HG02642 (cell line): ENCODE measurements at regions not wholly inside any gene's neighbourhood (a gene's known extent, or its start where the extent isn't known, plus 50 kb on each side); places are given as distances from the start of the nearest gene placed in this dataset.
A peak's percentile ranks its signal among the peaks of the same experiment; 100 is the strongest.

Experiments used
- ATAC-seq: cut with Tn5 transposase; IDR thresholded peaks from one replicate; pipeline ENCODE4 v1.9.1; 2021; ENCODE audit warnings: mild to moderate bottlenecking; ENCODE audit not compliant: unreplicated experiment, poor library complexity

- peak; percentile 77 for ATAC-seq
These were observed 127.9 kb upstream of the PRSS58 start for GRCh38 chr7:142385491-142386340.

GRCh38 chr7:142384493-142384922 is 126.7 kb upstream of the PRSS58 start:
- peak; percentile 50 for ATAC-seq

GRCh38 chr7:142383841-142384492 is 126.1 kb upstream of the PRSS58 start:
- ATAC-seq, result peak; percentile 39

- no peak for ATAC-seq
These were observed 124.0 kb upstream of the PRSS58 start for GRCh38 chr7:142381727-142382390.

GRCh38 chr7:142380069-142380468 is 122.2 kb upstream of the PRSS58 start:
- ATAC-seq, result no peak

- ATAC-seq, result no peak
These were observed 121.5 kb upstream of the PRSS58 start for GRCh38 chr7:142379201-142379885.

- ATAC-seq, result no peak
These were observed 119.7 kb upstream of the PRSS58 start for GRCh38 chr7:142377567-142377966.

- no peak for ATAC-seq
These were observed 118.6 kb upstream of the PRSS58 start for GRCh38 chr7:142376356-142376997.

- no peak for ATAC-seq
These were observed 118.0 kb upstream of the PRSS58 start for GRCh38 chr7:142375710-142376313.

GRCh38 chr7:142372727-142373126 is 114.9 kb upstream of the PRSS58 start:
- no peak for ATAC-seq

GRCh38 chr7:142371586-142372377 is 113.9 kb upstream of the PRSS58 start:
- ATAC-seq, result no peak

GRCh38 chr7:142365410-142365842 is 107.6 kb upstream of the PRSS58 start:
- no peak for ATAC-seq

GRCh38 chr7:142364551-142364950 is 106.7 kb upstream of the PRSS58 start:
- no peak for ATAC-seq

- ATAC-seq, result no peak
These were observed 104.5 kb upstream of the PRSS58 start for GRCh38 chr7:142362349-142362748.

- no peak for ATAC-seq
These were observed 101.9 kb upstream of the PRSS58 start for GRCh38 chr7:142359694-142360279.

GRCh38 chr7:142357953-142358520 is 100.2 kb upstream of the PRSS58 start:
- peak; percentile 92 for ATAC-seq

- ATAC-seq, result no peak
These were observed 98.3 kb upstream of the PRSS58 start for GRCh38 chr7:142356166-142356565.

- ATAC-seq, result no peak
These were observed 97.5 kb upstream of the PRSS58 start for GRCh38 chr7:142355328-142355727.
